Progenitor cell of endocrine pancreas (in vitro differentiated cells): ENCODE measurements at regions not wholly inside any gene's neighbourhood (a gene's known extent, or its start where the extent isn't known, plus 50 kb on each side); places are given as distances from the start of the nearest gene placed in this dataset.
A peak's percentile ranks its signal among the peaks of the same experiment; 100 is the strongest.

Experiments used
- DNase-seq: peaks from one replicate; pipeline ENCODE4 v3.0.0; 2021; ENCODE audit warnings: low spot score; ENCODE audit not compliant: unreplicated experiment
- H3K27ac Mint-ChIP-seq: 2 replicates; pipeline ENCODE4 v1.8.0; 2021; ENCODE audit warnings: mild to moderate bottlenecking, moderate library complexity, mixed read lengths
- H3K27me3 Mint-ChIP-seq: 2 replicates; pipeline ENCODE4 v1.8.0; 2021; ENCODE audit warnings: mixed read lengths
- H3K36me3 Mint-ChIP-seq: 2 replicates; pipeline ENCODE4 v1.8.0; 2022; ENCODE audit warnings: mixed read lengths; ENCODE audit not compliant: insufficient read depth
- H3K4me1 Mint-ChIP-seq: 2 replicates; pipeline ENCODE4 v1.8.0; 2021; ENCODE audit warnings: low read depth, mixed read lengths
- H3K4me3 Mint-ChIP-seq: 2 replicates; pipeline ENCODE4 v1.8.0; 2021; ENCODE audit warnings: low read depth, mild to moderate bottlenecking, moderate library complexity, mixed read lengths
- H3K9me3 Mint-ChIP-seq: 2 replicates; pipeline ENCODE4 v1.8.0; 2021; ENCODE audit warnings: low read depth, mixed read lengths
- CTCF ChIP-seq: fragments of 200-600 bp; sonication (generic); IDR thresholded peaks from one replicate; pipeline ENCODE4 v1.5.0; 2021; ENCODE audit warnings: antibody characterized with exemption, mild to moderate bottlenecking; ENCODE audit not compliant: unreplicated experiment

GRCh38 chr12:75708802-75709201, 197.4 kb upstream of the KRR1 start:
- H3K9me3 Mint-ChIP-seq = no peaks in the 10 kb centered on the region
- no peaks in the 10 kb centered on the region for H3K27me3 Mint-ChIP-seq
- no peak overlapping the region for H3K27ac Mint-ChIP-seq
- no peaks in the 10 kb centered on the region for H3K36me3 Mint-ChIP-seq
- H3K4me1 Mint-ChIP-seq = peaks cover 50% of the 10 kb centered on the region
- DNase-seq = no peak
- no peak overlapping the region for H3K4me3 Mint-ChIP-seq
- no peak for TF ChIP-seq CTCF

GRCh38 chr12:75707983-75708382, 196.6 kb upstream of the KRR1 start:
- no peak for TF ChIP-seq CTCF
- no peak for DNase-seq
- Mint-ChIP-seq H3K9me3 (no peaks in the 10 kb centered on the region), H3K4me3 (no peak overlapping the region), H3K4me1 (peaks cover 49% of the 10 kb centered on the region), H3K27me3 (no peaks in the 10 kb centered on the region), H3K36me3 (no peaks in the 10 kb centered on the region), H3K27ac (no peak overlapping the region)

- H3K27ac Mint-ChIP-seq = no peak overlapping the region
- TF ChIP-seq CTCF = no peak
- no peak for DNase-seq
- no peak overlapping the region for H3K4me3 Mint-ChIP-seq
- H3K4me1 Mint-ChIP-seq = peaks cover 42% of the 10 kb centered on the region
- no peaks in the 10 kb centered on the region for H3K27me3 Mint-ChIP-seq
- H3K9me3 Mint-ChIP-seq = no peaks in the 10 kb centered on the region
- H3K36me3 Mint-ChIP-seq = no peaks in the 10 kb centered on the region
These were observed 195.6 kb upstream of the KRR1 start for GRCh38 chr12:75706786-75707605.

GRCh38 chr12:75705749-75706711, 194.6 kb upstream of the KRR1 start:
- Mint-ChIP-seq H3K27me3 (no peaks in the 10 kb centered on the region), H3K9me3 (no peaks in the 10 kb centered on the region), H3K27ac (peak overlapping the region; percentile 33), H3K4me1 (peaks cover 36% of the 10 kb centered on the region), H3K36me3 (no peaks in the 10 kb centered on the region), H3K4me3 (no peak overlapping the region)
- no peak for DNase-seq
- no peak for TF ChIP-seq CTCF

GRCh38 chr12:75704664-75705063, 193.3 kb upstream of the KRR1 start:
- no peak for TF ChIP-seq CTCF
- no peaks in the 10 kb centered on the region for H3K36me3 Mint-ChIP-seq
- DNase-seq = no peak
- H3K4me3 Mint-ChIP-seq = no peak overlapping the region
- H3K27me3 Mint-ChIP-seq = no peaks in the 10 kb centered on the region
- H3K4me1 Mint-ChIP-seq = peaks cover 31% of the 10 kb centered on the region
- no peak overlapping the region for H3K27ac Mint-ChIP-seq
- H3K9me3 Mint-ChIP-seq = no peaks in the 10 kb centered on the region
